ENCODE measurements at regions not wholly inside any gene's neighbourhood (a gene's known extent, or its start where the extent isn't known, plus 50 kb on each side); places are given as distances from the start of the nearest gene placed in this dataset.

- DNase-seq (ENCODE audit: low read depth in 4 of 6, low spot score in 6 of 6): no peak
- Histone ChIP-seq H3K27ac (ENCODE audit: low read depth, low read length) (no peak overlapping the region), H3K4me3 (ENCODE audit: low read depth, low read length) (no peak overlapping the region), H3K9me3 (ENCODE audit: control insufficient read depth, insufficient read depth, low read length) (no peaks in the 10 kb centered on the region), H3K27me3 (ENCODE audit: control insufficient read depth, insufficient read depth, low read length) (no peaks in the 10 kb centered on the region), H3K36me3 (ENCODE audit: control insufficient read depth, insufficient read depth, low read length) (no peaks in the 10 kb centered on the region), H3K4me1 (ENCODE audit: control insufficient read depth, insufficient read depth, low read length) (no peaks in the 10 kb centered on the region)
- 100% methylated on average over 1 of the region's 4 CpGs for WGBS (ENCODE audit: insufficient coverage)
These were observed 551.0 kb upstream of the BTBD3 start for GRCh38 chr20:11366660-11367059.

DNA sequence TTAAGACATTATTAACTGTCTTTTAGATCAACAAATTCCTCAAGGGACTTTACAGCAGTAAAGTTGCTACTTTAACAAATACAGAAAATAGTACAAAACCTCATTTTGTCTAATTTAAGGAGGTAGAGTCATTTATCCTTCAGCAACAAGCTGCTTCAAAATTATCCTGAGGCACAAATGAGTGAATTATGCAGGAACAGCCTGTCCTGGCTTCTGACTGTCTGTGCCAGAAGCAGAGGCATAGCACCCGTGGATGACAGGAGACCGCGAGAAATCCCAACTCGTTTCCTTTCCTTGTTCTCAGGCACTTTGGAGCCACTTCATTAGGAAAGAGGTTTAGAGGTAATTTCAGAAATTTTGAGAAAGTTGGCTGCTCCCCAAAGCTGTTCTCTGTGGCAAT, 549.2 kb upstream of the BTBD3 start:
- Histone ChIP-seq H3K4me3 (ENCODE audit: low read depth, low read length) (no peak overlapping the region), H3K9me3 (ENCODE audit: control insufficient read depth, insufficient read depth, low read length) (no peaks in the 10 kb centered on the region), H3K4me1 (ENCODE audit: control insufficient read depth, insufficient read depth, low read length) (no peaks in the 10 kb centered on the region), H3K36me3 (ENCODE audit: control insufficient read depth, insufficient read depth, low read length) (no peaks in the 10 kb centered on the region), H3K27me3 (ENCODE audit: control insufficient read depth, insufficient read depth, low read length) (no peaks in the 10 kb centered on the region), H3K27ac (ENCODE audit: low read depth, low read length) (no peak overlapping the region)
- DNase-seq (ENCODE audit: low read depth in 4 of 6, low spot score in 6 of 6): peak in 2 of 6 donors; percentile 25 to 41
- 18% methylated on average over 2 of the region's 4 CpGs for whole genome bisulfite sequencing (ENCODE audit: insufficient coverage)

DNA sequence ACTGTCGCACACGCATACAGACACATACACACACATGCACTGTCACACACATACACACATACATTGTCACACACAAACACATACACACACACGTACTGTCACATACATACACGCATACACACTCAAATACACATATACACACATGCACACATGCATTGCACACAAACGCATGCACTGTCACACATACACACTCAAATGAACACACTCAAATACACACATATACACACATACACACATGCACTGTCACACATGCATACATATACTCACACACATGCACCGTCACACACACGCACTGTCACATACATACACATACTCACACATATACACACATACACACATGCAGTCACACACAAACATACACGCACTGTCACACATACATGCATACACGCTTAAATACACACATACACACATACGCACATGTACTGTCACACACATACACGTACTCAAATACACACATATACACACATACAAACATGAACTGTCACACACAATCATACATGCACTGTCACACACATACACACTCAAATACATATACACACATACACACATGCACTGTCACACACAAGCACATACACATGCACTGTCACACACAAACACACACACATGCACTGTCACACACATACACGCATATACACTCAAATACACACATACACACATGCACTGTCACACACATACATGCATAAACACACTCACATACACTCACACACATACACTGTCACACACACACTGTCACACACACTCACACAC, 548.6 kb upstream of the BTBD3 start:
- Histone ChIP-seq H3K27ac (ENCODE audit: low read depth, low read length) (no peak overlapping the region), H3K27me3 (ENCODE audit: control insufficient read depth, insufficient read depth, low read length) (no peaks in the 10 kb centered on the region), H3K4me3 (ENCODE audit: low read depth, low read length) (no peak overlapping the region), H3K4me1 (ENCODE audit: control insufficient read depth, insufficient read depth, low read length) (no peaks in the 10 kb centered on the region), H3K36me3 (ENCODE audit: control insufficient read depth, insufficient read depth, low read length) (no peaks in the 10 kb centered on the region), H3K9me3 (ENCODE audit: control insufficient read depth, insufficient read depth, low read length) (no peaks in the 10 kb centered on the region)
- 90% methylated on average over 12 of the region's 12 CpGs for WGBS (ENCODE audit: insufficient coverage)
- no peak for DNase-seq (ENCODE audit: low read depth in 4 of 6, low spot score in 6 of 6)

DNA sequence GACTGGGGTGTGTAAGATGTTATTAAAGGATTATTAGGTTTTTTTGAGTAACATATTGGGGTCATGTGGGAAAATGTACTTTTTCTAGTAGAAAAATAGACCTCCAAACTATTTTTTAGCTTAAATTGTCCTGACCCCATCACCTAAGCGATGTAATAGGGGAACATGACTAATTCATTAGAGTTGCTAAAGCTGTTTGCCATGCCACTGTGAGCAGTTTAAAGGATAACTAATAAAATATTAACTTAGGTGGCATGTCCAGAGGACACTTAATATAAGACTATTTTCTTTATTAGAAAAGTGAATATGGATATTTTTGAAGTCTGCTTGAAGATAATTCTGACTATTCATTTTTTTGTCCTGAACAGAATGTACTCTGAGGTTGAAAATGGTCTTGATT, 545.9 kb upstream of the BTBD3 start:
- Histone ChIP-seq H3K4me3 (ENCODE audit: low read depth, low read length) (no peak overlapping the region), H3K9me3 (ENCODE audit: control insufficient read depth, insufficient read depth, low read length) (no peaks in the 10 kb centered on the region), H3K36me3 (ENCODE audit: control insufficient read depth, insufficient read depth, low read length) (no peaks in the 10 kb centered on the region), H3K27ac (ENCODE audit: low read depth, low read length) (no peak overlapping the region), H3K4me1 (ENCODE audit: control insufficient read depth, insufficient read depth, low read length) (no peaks in the 10 kb centered on the region), H3K27me3 (ENCODE audit: control insufficient read depth, insufficient read depth, low read length) (no peaks in the 10 kb centered on the region)
- WGBS (ENCODE audit: insufficient coverage): no CpG with 5 or more reads among the region's 1 CpG
- no peak for DNase-seq (ENCODE audit: low read depth in 4 of 6, low spot score in 6 of 6)

DNA sequence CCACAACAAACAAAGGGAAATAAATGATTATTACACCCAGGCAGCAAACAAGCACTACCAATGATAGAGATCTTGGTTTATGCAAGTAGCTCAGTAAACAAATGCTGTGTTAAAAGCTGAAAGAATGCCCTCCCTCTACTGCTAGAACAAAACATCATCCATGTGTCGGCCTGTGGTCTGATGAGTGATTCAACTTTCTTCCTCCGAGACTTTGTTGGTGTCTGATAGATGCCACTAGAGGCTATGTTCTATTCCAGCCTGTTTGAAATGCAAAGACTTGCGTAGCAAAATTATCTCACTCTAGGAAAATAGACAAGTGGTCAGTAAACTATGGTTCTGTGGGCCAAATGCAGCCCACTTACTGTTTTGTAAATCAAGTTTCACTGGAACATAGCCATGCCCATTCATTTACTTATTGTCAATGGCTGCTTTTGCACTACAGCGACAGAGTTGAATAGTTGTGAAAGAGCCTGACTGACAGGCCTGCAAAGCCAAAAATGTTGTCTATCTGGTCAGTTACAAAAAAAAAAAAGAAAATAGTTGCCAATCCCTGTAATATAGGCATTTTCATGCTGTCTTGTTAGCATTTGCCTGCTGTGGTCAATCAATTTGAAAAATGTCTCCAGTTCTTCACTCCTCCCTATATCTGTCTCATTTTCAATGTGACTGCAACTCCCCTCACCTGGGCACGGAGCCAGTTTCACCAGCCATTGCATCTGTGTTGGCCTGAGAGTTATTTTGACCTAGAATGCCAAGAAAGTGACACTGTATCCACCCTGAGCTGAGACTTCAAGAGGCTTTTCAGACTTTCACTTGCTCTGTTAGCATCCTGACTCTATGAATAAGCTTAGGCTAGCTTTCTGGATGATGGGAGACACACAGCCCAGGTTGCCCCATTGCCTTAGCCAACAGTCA, 544.6 kb upstream of the BTBD3 start:
- H3K4me3 ChIP-seq (ENCODE audit: low read depth, low read length): no peak overlapping the region
- no peaks in the 10 kb centered on the region for H3K27me3 ChIP-seq (ENCODE audit: control insufficient read depth, insufficient read depth, low read length)
- H3K9me3 ChIP-seq (ENCODE audit: control insufficient read depth, insufficient read depth, low read length): no peaks in the 10 kb centered on the region
- WGBS (ENCODE audit: insufficient coverage): 21% methylated on average over 2 of the region's 5 CpGs
- H3K27ac ChIP-seq (ENCODE audit: low read depth, low read length): no peak overlapping the region
- H3K36me3 ChIP-seq (ENCODE audit: control insufficient read depth, insufficient read depth, low read length): no peaks in the 10 kb centered on the region
- H3K4me1 ChIP-seq (ENCODE audit: control insufficient read depth, insufficient read depth, low read length): no peaks in the 10 kb centered on the region
- peak; percentile 44 to 93 (median 68) for DNase-seq (ENCODE audit: low read depth in 4 of 6, low spot score in 6 of 6)

- no peak for DNase-seq (ENCODE audit: low read depth in 4 of 6, low spot score in 6 of 6)
- no peaks in the 10 kb centered on the region for H3K27me3 ChIP-seq (ENCODE audit: control insufficient read depth, insufficient read depth, low read length)
- H3K27ac ChIP-seq (ENCODE audit: low read depth, low read length): no peak overlapping the region
- H3K4me1 ChIP-seq (ENCODE audit: control insufficient read depth, insufficient read depth, low read length): peaks cover 5% of the 10 kb centered on the region
- H3K9me3 ChIP-seq (ENCODE audit: control insufficient read depth, insufficient read depth, low read length): no peaks in the 10 kb centered on the region
- H3K36me3 ChIP-seq (ENCODE audit: control insufficient read depth, insufficient read depth, low read length): no peaks in the 10 kb centered on the region
- H3K4me3 ChIP-seq (ENCODE audit: low read depth, low read length): no peak overlapping the region
- WGBS (ENCODE audit: insufficient coverage): 100% methylated on average over 1 of the region's 4 CpGs
These were observed 542.4 kb upstream of the BTBD3 start for GRCh38 chr20:11375335-11375734.

GRCh38 chr20:11375966-11376365, 541.7 kb upstream of the BTBD3 start:
- Histone ChIP-seq H3K9me3 (ENCODE audit: control insufficient read depth, insufficient read depth, low read length) (no peaks in the 10 kb centered on the region), H3K4me1 (ENCODE audit: control insufficient read depth, insufficient read depth, low read length) (peaks cover 5% of the 10 kb centered on the region), H3K27ac (ENCODE audit: low read depth, low read length) (no peak overlapping the region), H3K36me3 (ENCODE audit: control insufficient read depth, insufficient read depth, low read length) (no peaks in the 10 kb centered on the region), H3K27me3 (ENCODE audit: control insufficient read depth, insufficient read depth, low read length) (no peaks in the 10 kb centered on the region), H3K4me3 (ENCODE audit: low read depth, low read length) (no peak overlapping the region)
- DNase-seq (ENCODE audit: low read depth in 4 of 6, low spot score in 6 of 6): no peak
- WGBS (ENCODE audit: insufficient coverage): no CpG with 5 or more reads among the region's 2 CpGs

DNA sequence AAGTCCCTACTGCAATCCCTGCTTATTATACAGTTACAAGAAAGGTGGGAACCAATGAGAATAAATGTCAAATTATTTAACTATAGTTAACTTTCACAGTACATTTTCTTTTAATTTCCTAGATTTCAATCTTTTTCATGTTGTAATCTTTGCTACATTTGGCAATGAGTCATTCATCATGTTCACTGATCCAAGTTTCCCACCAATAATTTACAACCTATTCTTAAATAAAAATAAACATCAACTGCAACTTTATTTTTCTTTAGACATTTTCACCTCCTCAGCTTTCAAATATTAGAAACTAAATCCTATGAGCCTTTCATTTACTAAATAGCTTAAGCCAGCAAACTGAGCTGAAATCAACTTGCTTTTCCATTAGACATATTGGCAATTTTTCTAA, 541.3 kb upstream of the BTBD3 start:
- no peak overlapping the region for H3K27ac ChIP-seq (ENCODE audit: low read depth, low read length)
- no peak overlapping the region for H3K4me3 ChIP-seq (ENCODE audit: low read depth, low read length)
- H3K4me1 ChIP-seq (ENCODE audit: control insufficient read depth, insufficient read depth, low read length): peaks cover 5% of the 10 kb centered on the region
- H3K36me3 ChIP-seq (ENCODE audit: control insufficient read depth, insufficient read depth, low read length): no peaks in the 10 kb centered on the region
- DNase-seq (ENCODE audit: low read depth in 4 of 6, low spot score in 6 of 6): no peak
- H3K27me3 ChIP-seq (ENCODE audit: control insufficient read depth, insufficient read depth, low read length): no peaks in the 10 kb centered on the region
- no peaks in the 10 kb centered on the region for H3K9me3 ChIP-seq (ENCODE audit: control insufficient read depth, insufficient read depth, low read length)

- H3K4me1 ChIP-seq (ENCODE audit: control insufficient read depth, insufficient read depth, low read length): peaks cover 5% of the 10 kb centered on the region
- WGBS (ENCODE audit: insufficient coverage): no CpG with 5 or more reads among the region's 2 CpGs
- no peak for DNase-seq (ENCODE audit: low read depth in 4 of 6, low spot score in 6 of 6)
These were observed 540.7 kb upstream of the BTBD3 start for GRCh38 chr20:11376998-11377397.

DNA sequence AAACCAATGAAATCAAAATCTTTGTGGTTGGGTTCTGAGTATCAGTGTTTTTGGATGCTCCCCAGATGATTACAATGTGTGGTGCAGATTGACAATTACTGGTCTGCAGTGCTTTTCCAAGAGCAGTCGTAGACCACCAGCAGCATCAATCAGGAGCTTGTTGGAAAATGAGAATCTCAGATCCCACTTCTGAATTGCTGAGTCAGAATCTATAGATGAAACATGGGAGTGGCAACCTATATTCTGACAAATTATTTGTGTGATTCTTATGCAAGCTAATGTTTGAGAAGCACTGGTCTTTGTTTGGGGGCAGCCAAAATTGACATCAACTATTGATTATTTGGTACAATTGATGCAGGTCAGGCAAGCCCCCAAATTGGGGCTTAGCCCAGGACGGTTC, 539.9 kb upstream of the BTBD3 start:
- no peak for DNase-seq (ENCODE audit: low read depth in 4 of 6, low spot score in 6 of 6)
- H3K36me3 ChIP-seq (ENCODE audit: control insufficient read depth, insufficient read depth, low read length): no peaks in the 10 kb centered on the region
- no peak overlapping the region for H3K27ac ChIP-seq (ENCODE audit: low read depth, low read length)
- H3K27me3 ChIP-seq (ENCODE audit: control insufficient read depth, insufficient read depth, low read length): no peaks in the 10 kb centered on the region
- H3K4me3 ChIP-seq (ENCODE audit: low read depth, low read length): no peak overlapping the region
- peaks cover 5% of the 10 kb centered on the region for H3K4me1 ChIP-seq (ENCODE audit: control insufficient read depth, insufficient read depth, low read length)
- WGBS (ENCODE audit: insufficient coverage): 82% methylated on average over 1 of the region's 2 CpGs
- H3K9me3 ChIP-seq (ENCODE audit: control insufficient read depth, insufficient read depth, low read length): no peaks in the 10 kb centered on the region

More at GRCh38 chr20:11376998-11377397, 540.7 kb upstream of the BTBD3 start:
- H3K27me3 ChIP-seq (ENCODE audit: control insufficient read depth, insufficient read depth, low read length): no peaks in the 10 kb centered on the region
- H3K36me3 ChIP-seq (ENCODE audit: control insufficient read depth, insufficient read depth, low read length): no peaks in the 10 kb centered on the region
- no peaks in the 10 kb centered on the region for H3K9me3 ChIP-seq (ENCODE audit: control insufficient read depth, insufficient read depth, low read length)
- no peak overlapping the region for H3K4me3 ChIP-seq (ENCODE audit: low read depth, low read length)
- no peak overlapping the region for H3K27ac ChIP-seq (ENCODE audit: low read depth, low read length)

Measured in spinal cord (tissue), 9 donors.